GM18858 (cell line): ENCODE measurements at regions not wholly inside any gene's neighbourhood (a gene's known extent, or its start where the extent isn't known, plus 50 kb on each side); places are given as distances from the start of the nearest gene placed in this dataset.
A peak's percentile ranks its signal among the peaks of the same experiment; 100 is the strongest.

ENCODE experiments used
- ATAC-seq: cut with Tn5 transposase; IDR thresholded peaks from one replicate; pipeline ENCODE4 v1.9.1; 2021; ENCODE audit not compliant: unreplicated experiment

DNA sequence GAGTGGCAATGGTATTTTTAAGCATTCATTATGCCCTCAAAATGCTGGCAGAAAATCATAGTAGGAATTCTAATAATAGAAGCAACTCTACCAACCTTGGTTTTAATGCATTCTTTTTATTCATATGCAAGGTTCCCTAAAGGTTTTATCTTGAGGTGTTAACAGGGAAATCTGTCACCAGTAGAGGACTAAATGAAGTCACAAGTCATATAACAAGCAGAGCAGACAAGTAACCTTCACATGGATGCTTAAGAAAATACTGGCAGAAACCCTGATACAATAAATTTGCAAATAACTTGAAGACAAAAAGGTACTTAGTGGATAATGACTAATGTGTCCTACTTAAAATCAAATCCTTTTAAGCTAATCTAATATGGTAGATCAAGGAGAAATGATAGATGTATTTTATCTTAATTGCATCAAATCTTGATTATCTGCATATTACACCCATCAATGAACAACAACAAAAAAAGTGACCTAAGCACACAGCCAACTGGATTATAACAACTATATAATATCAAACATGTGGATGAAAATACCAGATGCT is 73.3 kb downstream of the RFC3 start:
- no peak for ATAC-seq

DNA sequence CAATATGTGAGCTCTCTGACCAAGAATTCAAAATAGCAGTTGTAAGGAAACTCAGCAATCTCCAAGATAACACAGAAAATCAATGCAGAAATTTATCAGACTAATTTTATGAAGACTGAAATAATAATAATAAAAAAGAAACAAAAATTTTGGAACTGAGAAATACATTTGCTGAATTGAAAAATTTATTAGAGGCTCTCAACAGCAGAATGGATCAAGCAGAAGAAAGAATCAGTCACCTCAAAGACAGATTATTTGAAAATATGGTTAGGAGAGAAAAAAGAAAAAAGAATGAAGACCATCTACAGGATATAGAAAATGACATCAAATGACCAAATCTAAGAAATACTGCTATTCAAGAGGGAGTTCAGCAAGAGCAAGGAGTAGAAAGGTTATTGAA is 75.6 kb downstream of the RFC3 start:
- ATAC-seq = no peak

DNA sequence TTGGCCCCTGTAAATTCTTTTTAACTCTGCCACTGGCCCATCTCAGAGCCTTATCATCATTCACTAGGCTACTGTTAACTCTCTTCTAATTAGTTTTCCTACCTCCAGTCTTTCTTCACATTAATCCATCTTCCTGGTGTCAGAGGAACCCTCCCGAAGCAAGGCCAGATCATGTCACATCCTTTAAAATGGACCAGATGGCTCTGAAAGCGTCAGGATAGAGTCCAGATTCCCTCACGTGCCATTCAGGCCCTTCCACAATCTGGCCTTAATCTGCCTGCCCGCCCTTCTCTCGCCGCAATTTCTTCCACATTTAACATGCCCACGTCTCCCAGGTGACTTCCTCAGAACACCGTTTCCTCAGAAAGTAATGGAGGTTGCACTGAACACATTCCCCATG is 86.5 kb downstream of the RFC3 start:
- ATAC-seq = no peak

DNA sequence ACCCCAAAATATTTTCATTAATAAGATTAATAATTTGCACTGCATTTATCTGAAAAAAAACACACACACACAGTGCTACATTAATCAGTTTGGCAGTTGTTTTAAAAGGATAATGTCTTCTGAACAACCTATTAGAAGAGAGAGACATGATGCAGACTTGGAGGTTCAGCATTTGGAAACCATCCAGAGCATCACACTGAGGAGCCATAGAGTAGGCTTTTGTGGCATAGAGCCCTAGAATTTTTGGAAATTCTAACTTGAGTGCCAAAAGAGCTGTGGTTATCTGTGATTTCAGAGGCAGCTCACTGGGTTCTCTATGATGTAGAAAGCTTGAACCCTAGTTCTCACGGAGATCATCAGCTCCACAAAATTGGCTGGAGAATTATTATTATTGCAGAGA is 90.2 kb downstream of the RFC3 start:
- no peak for ATAC-seq

DNA sequence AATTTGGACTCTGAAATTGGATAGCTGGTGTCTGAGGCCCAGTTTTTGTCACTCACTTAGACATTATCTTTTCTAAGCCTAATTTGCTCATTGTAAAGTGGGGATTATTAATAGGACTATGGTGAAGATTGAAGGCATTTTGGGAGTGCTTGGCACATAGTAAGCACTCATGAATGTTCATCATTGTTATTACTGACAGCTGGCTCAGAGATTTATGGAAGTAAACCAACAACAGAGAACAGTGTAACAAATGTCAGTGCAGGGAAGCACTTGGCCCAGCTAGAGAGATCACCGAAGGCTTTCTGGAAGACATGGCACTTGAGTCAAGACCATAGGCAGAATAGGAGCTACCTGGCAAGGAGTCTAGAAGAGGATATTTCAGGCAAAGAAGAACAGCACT is 92.3 kb downstream of the RFC3 start:
- no peak for ATAC-seq

DNA sequence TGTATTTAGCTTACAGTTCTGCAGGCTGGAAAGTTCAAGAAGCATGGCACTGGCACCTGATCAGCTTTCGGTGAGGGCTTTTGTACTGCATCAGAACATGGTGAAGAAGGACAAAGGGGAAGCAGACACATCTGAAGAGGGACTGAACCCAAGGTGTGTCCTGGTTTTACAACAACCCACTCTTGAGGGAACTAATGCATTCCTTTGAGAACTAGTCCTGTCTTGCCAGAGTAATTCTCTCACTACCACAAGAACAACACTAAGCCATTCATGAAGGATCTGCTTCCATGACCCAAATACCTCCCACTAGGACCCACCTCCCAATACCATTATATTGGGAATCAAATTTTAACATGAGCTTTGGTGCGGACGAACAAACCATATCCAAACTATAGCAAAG is 93.6 kb downstream of the RFC3 start:
- no peak for ATAC-seq

DNA sequence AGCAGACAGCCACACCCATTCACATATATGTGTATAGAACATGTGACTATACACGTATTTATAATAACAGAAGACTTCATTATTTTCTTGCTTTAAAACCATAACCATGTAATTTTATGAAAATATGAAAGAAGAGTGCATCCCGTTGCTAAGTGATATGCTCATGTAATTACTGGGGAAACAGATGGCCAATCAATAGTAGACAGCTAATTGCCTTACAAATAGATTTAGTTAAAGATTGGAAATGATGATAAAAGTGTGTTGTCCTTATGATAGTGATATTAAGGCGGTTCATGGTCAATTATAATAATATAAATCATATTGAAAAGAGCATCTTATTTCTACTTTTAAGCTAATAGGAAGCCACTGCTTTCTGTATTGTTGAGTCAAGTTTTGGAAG is 95.9 kb downstream of the RFC3 start:
- no peak for ATAC-seq

DNA sequence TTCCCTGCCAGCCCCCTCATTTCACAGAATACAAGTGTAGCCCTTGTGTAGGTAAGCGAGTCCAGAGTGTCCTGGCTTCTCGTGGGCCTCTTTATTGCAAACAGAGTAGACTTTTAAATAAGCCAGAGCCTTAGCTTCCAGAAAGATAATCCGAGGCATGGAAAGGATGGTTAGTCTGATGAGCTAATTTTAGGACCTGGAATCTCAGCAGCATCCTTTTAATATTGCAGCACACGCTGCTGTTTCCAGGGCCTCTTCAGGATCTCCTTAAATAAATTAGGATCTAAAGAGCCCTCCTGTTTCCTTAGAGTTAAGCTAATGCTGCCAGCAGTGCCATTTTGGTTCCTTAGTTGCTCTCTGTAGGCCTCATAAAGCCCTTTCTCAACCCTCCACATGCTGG is 99.2 kb downstream of the RFC3 start:
- ATAC-seq = no peak

DNA sequence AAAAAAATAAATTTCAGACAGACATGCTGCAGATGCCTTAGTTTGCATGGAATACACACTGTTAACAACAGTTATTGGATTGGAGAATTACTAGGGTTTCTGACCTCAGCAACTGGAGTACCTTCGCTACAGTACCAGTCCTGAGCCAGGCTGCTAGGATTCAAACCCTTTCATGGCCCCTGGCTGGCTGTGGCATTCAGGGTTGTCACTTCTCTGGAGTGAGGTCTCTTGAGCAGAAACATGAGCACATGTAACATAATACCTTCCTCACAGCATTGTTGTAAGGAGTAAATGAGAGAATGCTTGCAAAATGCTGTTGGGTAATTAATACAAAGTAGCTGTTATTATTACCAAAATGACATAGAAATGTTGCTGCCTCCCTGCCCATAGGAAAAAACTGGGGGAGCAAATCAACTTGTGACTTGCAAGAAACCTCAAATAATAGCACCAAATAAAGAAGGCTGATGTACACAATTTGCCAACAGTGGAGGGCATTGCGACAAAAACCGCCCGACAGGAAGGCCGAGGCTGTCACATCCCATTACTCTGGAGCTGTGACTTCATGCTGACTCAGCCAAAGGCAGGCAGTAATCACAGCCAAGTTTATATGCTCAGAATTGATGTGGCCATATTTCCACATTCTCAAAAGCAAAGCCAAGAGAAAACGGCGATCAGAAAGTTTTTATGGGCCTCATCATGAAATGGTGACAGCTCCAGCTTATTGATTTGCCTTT is 100.4 kb downstream of the RFC3 start:
- ATAC-seq = no peak

DNA sequence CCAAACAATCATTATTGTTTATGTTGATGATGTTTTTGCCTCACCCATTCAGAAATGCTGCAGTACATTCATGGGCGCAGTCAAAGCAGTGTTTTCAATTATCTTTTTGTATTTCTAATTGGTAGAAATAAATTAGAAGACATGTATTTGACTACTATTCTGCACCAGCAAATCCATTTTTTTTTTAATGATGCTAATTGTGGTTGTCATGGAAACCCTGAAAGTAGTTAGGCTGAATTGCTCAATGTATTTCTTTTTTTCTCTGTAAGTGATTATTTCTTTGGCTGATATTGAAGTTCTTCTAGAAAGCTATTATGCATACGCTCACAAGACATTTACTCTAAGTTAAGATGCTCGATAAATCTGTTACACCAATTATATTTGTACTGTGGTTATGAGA is 101.2 kb downstream of the RFC3 start:
- no peak for ATAC-seq

DNA sequence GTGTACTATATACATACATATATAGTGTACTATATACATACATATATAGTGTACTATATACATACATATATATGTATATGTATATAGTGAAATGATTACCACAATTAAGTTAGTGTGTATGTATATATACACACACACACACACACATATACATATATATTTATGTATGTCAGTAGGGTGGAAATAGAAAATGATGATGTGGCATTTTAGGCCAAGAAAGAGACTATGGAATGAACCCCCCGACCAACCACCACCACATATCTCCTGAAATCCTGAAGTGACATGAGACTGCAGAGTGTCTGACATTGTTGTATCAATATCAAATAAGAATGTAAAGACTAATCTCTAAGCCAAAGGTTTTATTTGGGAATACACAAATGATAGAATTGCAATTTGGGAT is 107.6 kb downstream of the RFC3 start:
- no peak for ATAC-seq

DNA sequence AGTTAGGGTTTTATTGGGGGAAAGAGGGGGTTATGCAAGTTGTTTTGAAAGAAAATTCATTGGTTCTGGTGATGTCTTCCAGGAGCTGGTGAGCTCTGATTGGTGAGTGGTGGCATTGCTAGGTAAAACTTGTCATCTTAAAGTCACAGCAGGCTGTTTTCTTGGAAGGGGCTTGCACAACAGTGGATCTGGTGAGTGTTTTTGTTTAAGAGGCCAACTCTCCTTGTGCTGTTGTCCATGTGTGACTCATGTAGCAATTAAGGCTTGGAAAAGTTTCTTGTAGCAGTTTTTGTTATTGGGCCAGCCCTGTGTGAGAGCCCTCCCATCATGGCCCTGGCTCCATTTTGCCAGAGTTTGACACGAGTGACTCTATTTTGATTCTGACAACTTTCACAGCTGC is 109.4 kb downstream of the RFC3 start:
- no peak for ATAC-seq

DNA sequence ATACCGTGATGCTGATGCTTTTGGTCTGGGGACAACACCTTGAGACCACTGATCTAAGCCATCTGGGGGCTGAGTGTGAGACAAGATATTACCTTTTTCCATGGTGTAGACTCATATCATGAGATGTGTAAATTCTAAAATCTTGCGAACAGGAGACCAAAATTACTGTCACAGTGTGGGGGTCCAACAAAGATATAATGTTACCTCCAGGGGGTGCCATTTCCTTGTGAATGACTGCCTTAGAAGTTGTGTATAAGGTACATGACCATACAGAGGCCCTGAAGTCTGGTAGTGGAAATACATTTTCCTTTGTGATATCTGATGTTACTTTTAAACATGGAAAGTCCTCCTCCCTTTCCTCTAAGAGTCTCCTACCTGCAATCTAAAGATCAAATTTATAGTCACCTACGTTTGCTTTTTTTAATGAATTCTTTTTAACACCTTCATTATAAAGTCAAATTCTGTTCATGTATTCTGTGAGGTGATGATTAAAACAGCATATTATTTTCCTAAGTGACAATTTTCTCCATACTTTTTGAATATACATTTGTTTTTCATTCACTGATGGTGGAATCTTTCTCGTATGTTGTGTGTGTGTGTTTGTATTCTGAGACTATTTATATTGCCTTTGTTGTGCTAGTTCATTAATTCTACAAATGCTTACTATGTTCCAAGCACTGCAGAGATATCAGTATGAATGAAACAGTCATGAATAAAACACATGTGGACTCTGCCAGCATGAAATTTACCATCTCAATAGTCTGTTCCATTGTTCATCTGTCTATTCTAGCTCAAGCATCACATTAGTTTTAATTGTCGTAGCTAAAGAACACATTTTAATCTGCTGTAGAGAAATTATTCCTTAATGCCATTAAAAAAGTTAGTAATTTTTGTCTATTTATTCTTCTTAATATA is 113.7 kb downstream of the RFC3 start:
- ATAC-seq = peak; percentile 78

DNA sequence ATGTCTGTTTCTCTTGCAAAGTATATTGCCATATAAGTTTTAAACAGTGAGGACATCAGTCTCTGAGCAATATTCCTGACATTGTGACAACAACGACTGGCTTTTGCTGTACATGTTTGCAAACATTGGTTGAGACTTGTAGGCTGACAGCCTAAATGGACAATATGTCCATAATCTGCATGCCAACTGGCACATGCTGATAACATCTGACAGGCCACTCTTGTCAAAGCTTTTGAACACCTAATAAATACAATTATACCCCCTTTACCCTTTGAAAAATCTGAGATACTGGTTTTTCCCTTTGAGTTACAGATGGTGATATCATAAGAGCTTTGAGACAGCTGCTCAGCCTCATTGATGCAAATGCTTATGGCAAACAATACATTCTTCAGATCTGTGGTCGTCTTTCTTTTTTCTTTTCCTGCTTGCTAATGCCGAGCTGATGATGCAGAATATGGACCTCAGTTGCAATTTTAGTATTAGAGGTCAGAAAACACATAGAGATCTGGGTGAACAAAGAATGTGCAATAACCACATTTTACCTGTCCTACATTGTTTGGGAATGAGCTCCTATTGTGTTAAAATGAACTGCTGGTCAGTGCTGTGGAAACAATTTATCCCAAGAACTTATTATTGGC is 114.9 kb downstream of the RFC3 start:
- ATAC-seq = no peak

DNA sequence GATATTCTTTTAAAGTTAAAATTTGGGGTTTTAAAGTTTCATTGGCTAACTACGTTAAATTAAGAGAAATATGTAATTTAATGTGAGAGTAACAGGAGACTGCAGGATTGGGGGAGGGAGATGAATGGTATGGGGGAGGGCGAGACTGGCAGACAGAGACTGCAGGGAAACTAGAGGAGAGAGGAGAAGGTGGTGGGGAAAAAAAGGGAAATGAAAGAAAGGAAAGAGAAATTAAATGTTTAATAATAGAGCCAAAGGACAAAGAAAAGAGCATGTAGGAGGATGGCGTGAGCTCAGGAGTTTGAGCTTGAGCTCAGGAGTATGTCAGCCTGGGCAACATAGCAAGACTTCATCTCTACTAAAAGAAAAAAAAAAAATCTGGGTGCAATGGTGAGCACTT is 115.9 kb downstream of the RFC3 start:
- ATAC-seq = no peak

DNA sequence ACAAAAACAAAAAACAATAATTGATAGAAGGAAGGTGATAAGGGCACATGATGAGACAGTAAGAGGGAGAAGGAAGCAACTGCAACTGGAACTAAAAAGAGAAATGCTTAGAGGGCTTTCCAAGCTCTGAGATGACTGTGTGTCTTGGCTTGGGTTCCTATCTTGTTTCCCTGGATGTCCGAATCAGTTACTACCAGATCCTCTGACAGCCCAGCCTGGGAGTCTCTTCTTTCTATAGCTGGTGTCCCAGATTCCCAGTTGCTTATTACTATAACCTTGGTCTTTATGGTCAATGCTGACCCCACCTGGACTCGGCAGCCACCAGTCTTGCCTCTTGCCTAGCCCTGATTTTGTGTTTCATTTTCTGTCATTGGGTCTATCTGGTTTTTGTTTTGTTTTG is 116.4 kb downstream of the RFC3 start:
- no peak for ATAC-seq

DNA sequence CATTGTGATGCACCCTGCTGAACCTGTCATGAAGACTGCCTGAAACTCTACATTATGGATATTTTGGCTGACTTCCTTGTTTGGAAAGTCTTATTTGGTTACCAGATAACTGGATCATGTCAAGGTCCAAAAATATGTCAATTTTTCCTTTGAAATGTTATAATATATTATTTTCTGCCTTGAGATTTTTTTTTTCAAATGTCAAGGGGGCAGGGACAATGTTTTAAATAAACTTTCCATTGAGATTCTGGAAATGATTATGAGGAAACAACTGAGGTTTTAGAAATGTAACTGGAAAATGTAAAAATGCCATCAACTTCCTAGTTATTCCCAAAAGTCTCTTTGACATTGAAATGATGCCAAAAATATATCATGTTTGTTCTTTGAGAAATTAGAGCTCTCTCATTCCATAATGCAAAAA is 117.0 kb downstream of the RFC3 start:
- ATAC-seq = no peak

DNA sequence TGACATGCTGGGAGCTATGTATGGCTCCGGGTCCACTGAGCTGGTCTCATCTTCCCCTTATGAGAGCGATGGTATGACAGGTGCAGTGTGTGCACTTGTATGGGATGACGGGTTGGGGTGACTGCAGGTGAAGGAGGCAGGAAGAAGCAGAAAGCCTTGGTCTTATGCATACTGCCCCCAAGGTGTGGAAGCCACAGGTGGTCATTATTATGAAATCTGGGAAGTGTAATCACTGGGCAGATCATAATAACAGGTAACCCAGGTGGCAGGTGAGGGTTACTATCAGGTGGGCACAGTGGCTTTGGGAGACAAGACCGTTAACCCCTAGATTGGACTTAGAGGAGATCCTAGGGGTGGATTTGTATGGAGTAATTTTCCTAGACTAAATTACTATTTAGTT is 118.0 kb downstream of the RFC3 start:
- no peak for ATAC-seq

DNA sequence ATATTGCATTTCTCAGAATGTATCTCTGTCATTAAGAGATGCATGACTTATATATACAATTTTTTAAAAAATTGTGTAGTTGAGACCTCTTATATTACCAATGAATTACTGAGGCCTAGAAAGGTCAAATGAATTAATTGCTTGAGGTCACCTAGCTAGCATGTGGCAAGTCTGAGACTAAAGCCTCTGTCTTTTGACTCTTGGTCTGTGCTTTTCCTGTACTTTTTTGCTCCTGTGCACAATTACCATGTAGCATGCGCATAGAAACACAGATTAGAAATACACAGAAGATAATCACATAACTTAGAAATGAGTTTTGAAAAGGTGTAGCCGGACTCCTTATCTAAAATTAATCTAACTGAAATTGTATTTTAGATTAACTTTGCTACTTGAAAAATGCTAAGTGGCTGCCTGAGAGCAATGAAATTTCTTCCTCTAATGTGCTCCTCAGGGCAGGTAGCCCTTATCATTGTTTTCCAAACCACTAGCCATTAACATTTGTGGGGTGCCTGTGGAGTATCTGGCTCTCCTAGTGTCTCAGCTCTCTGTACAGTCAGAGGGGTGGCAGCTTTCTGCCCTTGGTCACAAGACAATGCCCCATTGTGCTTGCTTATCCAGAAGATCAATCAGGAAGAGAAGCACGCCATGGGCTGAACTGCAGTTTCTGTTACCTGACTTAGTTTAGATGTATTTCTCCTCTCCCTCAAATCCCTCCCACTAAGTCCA is 119.6 kb downstream of the RFC3 start:
- no peak for ATAC-seq

DNA sequence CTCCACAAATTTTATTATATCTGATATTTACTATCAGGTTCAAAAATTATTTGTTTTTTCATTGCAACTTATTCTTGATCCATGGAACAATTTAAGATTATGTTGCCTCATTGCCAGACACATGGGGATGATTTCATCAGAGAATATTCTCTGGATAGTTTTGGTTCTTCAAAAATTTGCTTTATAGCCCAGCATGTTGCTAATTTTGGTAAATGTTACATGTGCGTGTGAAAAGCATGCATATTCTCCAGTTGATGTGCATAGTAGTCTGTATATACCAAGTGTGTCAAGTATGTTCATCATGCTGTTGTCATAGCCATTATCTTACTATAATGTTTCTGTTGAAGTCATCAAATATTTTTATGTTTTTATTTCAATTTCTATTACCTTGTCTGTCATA is 122.3 kb downstream of the RFC3 start:
- no peak for ATAC-seq

DNA sequence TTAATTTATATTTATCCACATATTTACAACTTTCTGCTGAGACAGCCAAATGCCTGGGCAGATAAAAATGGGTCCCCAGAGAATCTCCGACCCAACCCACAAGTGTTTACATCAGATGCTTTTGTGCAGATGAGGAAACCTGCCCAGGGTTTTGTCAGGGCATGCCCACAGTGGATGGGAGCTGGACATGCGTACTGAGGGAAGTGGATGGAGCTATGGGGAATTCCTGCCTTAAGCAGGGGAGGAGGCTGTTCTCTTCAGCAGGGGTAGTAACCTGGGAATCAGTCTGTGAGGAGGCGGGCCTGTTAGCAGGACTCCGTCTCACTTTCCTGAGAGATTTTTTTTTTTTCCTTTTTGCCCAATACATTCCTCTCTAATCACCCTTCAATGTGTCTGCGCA is 122.9 kb downstream of the RFC3 start:
- ATAC-seq = no peak
